ENCODE measurements at regions not wholly inside any gene's neighbourhood (a gene's known extent, or its start where the extent isn't known, plus 50 kb on each side); places are given as distances from the start of the nearest gene placed in this dataset.

- TF ChIP-seq, protein P1, sequence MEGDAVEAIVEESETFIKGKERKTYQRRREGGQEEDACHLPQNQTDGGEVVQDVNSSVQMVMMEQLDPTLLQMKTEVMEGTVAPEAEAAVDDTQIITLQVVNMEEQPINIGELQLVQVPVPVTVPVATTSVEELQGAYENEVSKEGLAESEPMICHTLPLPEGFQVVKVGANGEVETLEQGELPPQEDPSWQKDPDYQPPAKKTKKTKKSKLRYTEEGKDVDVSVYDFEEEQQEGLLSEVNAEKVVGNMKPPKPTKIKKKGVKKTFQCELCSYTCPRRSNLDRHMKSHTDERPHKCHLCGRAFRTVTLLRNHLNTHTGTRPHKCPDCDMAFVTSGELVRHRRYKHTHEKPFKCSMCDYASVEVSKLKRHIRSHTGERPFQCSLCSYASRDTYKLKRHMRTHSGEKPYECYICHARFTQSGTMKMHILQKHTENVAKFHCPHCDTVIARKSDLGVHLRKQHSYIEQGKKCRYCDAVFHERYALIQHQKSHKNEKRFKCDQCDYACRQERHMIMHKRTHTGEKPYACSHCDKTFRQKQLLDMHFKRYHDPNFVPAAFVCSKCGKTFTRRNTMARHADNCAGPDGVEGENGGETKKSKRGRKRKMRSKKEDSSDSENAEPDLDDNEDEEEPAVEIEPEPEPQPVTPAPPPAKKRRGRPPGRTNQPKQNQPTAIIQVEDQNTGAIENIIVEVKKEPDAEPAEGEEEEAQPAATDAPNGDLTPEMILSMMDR (IDR thresholded peaks at IDR 0.05) = no peak
- TF ChIP-seq POLR2AphosphoS5 (IDR thresholded peaks at IDR 0.05; ENCODE audit: insufficient read depth in 1 of 2, low read depth in 1 of 2) = no peak
- TF ChIP-seq POLR2A (IDR thresholded peaks at IDR 0.05) = no peak
These were observed 437.9 kb downstream of the DAD1 start for GRCh38 chr14:22151121-22151520.

Measured in vagina (tissue), 2 donors.